Caco-2 (cell line): ENCODE measurements at regions not wholly inside any gene's neighbourhood (a gene's known extent, or its start where the extent isn't known, plus 50 kb on each side); places are given as distances from the start of the nearest gene placed in this dataset.

Experiments used
- BruUV-seq: library from RNA; stranded (reverse); fragments of 400-500 nt; replicated peaks from 2 replicates; lab custom pipeline; 2021; lab: Mats Ljungman, UMichigan
- CTCF ChIA-PET: fragments of 300-600 bp; sonication (Branson Sonifier 250); formaldehyde crosslinking; loops from one replicate; lab custom pipeline; 2022; ENCODE audit warnings: antibody characterized with exemption; lab: Charles Lee
- POLR2A ChIA-PET: fragments of 300-600 bp; sonication (Branson Sonifier 250); formaldehyde crosslinking; loops from one replicate; lab custom pipeline; 2022; ENCODE audit warnings: antibody characterized with exemption; lab: Charles Lee
- DNase-seq, 2 experiments: peaks; one replicate each; pipeline versions ENCODE4 v3.0.0 to v3.0.0-alpha.2; 2020 to 2022
- H3K27me3 ChIP-seq: replicated peaks from 2 replicates; pipeline ENCODE4 v1.6.0; 2011; ENCODE audit warnings: low read length; ENCODE audit not compliant: control insufficient read depth, insufficient read depth
- H3K36me3 ChIP-seq: 2 replicates; pipeline ENCODE4 v1.5.1; 2011; ENCODE audit warnings: low read length; ENCODE audit not compliant: control insufficient read depth, insufficient read depth
- H3K4me1 ChIP-seq: fragments of 250-450 bp; sonication (Bioruptor Pico); 2 replicates; pipeline ENCODE4 v1.5.1; 2020; ENCODE audit warnings: mild to moderate bottlenecking
- H3K4me3 ChIP-seq: 2 replicates; pipeline ENCODE4 v1.5.1; 2011; ENCODE audit warnings: low read depth, mild to moderate bottlenecking, control low read depth, low read length
- H3K9me3 ChIP-seq: fragments of 250-450 bp; sonication (Bioruptor Pico); 2 replicates; pipeline ENCODE4 v1.5.1; 2020; ENCODE audit warnings: mild to moderate bottlenecking, moderate library complexity
- H3K27ac Mint-ChIP-seq: one replicate; pipeline ENCODE4 v1.8.0; 2022; ENCODE audit warnings: mixed read lengths; ENCODE audit not compliant: unreplicated experiment
- H3K27me3 Mint-ChIP-seq: one replicate; pipeline ENCODE4 v1.8.0; 2022; ENCODE audit warnings: mixed read lengths; ENCODE audit not compliant: insufficient read depth, unreplicated experiment
- H3K36me3 Mint-ChIP-seq: one replicate; pipeline ENCODE4 v1.8.0; 2022; ENCODE audit warnings: mild to moderate bottlenecking, mixed read lengths; ENCODE audit not compliant: insufficient read depth, unreplicated experiment
- H3K4me1 Mint-ChIP-seq: one replicate; pipeline ENCODE4 v1.8.0; 2022; ENCODE audit warnings: low read depth, mixed read lengths; ENCODE audit not compliant: unreplicated experiment
- H3K4me3 Mint-ChIP-seq: one replicate; pipeline ENCODE4 v1.8.0; 2022; ENCODE audit warnings: mild to moderate bottlenecking, moderate library complexity, mixed read lengths; ENCODE audit not compliant: unreplicated experiment
- H3K9me3 Mint-ChIP-seq: one replicate; pipeline ENCODE4 v1.8.0; 2022; ENCODE audit warnings: mixed read lengths; ENCODE audit not compliant: unreplicated experiment
- intact Hi-C: fragments of 100-400 bp; cut with micrococcal nuclease; formaldehyde crosslinking; loops from one replicate; pipeline ENCODE4 v1.10.0; 2022; ENCODE audit not compliant: unreplicated experiment
- TF ChIP-seq, protein P1 (sequence below), 2 experiments: fragments of 200-600 bp in 1 of 2; IDR thresholded peaks; 1 replicate in 1 of 2; 2 replicates in 1 of 2; pipeline versions ENCODE4 v1.5.1 to v1.8.0; 2011 to 2022; ENCODE audit warnings: antibody characterized with exemption in 1 of 2, control low read depth in 1 of 2, inconsistent platforms in 1 of 2, low read depth in 1 of 2, low read length in 1 of 2, mild to moderate bottlenecking in 1 of 2, moderate library complexity in 1 of 2; ENCODE audit not compliant: insufficient read depth in 1 of 2, severe bottlenecking in 1 of 2, unreplicated experiment in 1 of 2

DNA sequence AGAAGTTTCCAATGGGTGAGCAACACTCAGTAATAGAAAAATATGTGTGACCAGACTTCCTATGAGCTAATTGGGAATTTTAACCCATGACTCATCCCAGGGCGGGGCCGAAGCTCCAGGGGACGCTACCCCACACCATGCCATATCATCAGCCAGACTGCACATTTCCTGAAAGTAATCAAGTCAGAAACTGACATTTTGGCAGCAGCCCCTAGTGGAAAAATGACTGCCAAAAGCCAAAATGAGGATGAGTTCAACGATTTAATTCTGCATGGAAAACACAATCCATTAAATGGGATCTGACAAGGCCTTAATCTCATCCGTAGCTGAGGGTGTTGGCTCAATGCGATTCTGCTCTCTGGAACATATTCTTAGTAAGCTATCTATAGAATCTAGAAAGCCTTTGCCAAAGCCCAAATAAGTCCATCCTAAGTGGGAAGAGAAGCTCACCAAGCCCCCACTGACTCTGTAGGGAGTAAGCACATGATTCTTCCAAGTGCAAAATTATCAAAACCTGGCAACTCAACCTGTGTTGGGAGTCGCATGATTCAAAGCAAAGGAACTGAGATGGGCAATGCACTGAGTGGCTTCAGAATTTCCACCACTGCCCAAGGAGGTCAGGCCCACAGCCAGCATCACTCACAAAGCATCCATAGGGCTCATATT, 93.1 kb upstream of the PDE1C start:
- no peaks in the 10 kb centered on the region for H3K9me3 Mint-ChIP-seq
- no peaks in the 10 kb centered on the region for H3K9me3 ChIP-seq
- H3K4me1 Mint-ChIP-seq = no peaks in the 10 kb centered on the region
- no peaks in the 10 kb centered on the region for H3K36me3 ChIP-seq
- no peak overlapping the region for H3K4me3 Mint-ChIP-seq
- ChIA-PET POLR2A (no interaction called here), CTCF (no interaction called here)
- no peak overlapping the region for H3K4me3 ChIP-seq
- H3K4me1 ChIP-seq = no peaks in the 10 kb centered on the region; the same call in 1 of the 2 replicates
- intact Hi-C loops = no loop called here
- no TSS peak for BruUV-seq
- no peaks in the 10 kb centered on the region for H3K27me3 Mint-ChIP-seq
- no peaks in the 10 kb centered on the region for H3K27me3 ChIP-seq
- DNase-seq = no peak
- no peaks in the 10 kb centered on the region for H3K36me3 Mint-ChIP-seq
- TF ChIP-seq, protein P1, sequence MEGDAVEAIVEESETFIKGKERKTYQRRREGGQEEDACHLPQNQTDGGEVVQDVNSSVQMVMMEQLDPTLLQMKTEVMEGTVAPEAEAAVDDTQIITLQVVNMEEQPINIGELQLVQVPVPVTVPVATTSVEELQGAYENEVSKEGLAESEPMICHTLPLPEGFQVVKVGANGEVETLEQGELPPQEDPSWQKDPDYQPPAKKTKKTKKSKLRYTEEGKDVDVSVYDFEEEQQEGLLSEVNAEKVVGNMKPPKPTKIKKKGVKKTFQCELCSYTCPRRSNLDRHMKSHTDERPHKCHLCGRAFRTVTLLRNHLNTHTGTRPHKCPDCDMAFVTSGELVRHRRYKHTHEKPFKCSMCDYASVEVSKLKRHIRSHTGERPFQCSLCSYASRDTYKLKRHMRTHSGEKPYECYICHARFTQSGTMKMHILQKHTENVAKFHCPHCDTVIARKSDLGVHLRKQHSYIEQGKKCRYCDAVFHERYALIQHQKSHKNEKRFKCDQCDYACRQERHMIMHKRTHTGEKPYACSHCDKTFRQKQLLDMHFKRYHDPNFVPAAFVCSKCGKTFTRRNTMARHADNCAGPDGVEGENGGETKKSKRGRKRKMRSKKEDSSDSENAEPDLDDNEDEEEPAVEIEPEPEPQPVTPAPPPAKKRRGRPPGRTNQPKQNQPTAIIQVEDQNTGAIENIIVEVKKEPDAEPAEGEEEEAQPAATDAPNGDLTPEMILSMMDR (IDR thresholded peaks at IDR 0.05; ENCODE audit: insufficient read depth in 1 of 2, low read depth in 1 of 2, low read length in 1 of 2, severe bottlenecking in 1 of 2, unreplicated experiment in 1 of 2) = no peak
- no peak overlapping the region for H3K27ac Mint-ChIP-seq

DNA sequence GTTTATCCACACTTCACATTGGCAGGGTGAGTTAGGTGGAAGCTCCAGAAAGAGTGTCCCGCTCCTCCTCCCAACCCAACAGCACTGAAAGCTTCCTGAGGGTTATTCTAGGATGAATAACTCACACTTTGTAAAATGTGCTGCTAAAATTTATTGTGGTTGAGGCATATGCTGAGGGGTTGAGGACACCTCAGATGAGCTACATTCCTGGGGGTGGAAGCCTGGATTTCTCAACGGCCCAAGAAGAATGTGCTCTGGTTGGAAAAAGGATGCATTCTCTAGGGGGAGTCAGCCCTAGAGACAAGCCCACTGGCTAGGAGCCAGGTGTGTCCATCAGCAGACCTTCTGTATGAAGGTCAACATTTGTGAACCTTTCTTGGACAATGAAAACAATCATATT, 91.5 kb upstream of the PDE1C start:
- Histone ChIP-seq H3K27me3 (no peaks in the 10 kb centered on the region), H3K36me3 (no peaks in the 10 kb centered on the region), H3K4me1 (no peaks in the 10 kb centered on the region; the same call in 1 of the 2 replicates), H3K4me3 (no peak overlapping the region), H3K9me3 (no peaks in the 10 kb centered on the region)
- TF ChIP-seq, protein P1 (IDR thresholded peaks at IDR 0.05; ENCODE audit: insufficient read depth in 1 of 2, low read depth in 1 of 2, low read length in 1 of 2, severe bottlenecking in 1 of 2, unreplicated experiment in 1 of 2) = no peak
- H3K4me1 Mint-ChIP-seq = no peaks in the 10 kb centered on the region
- no peaks in the 10 kb centered on the region for H3K36me3 Mint-ChIP-seq
- intact Hi-C loops = no loop called here
- no peaks in the 10 kb centered on the region for H3K9me3 Mint-ChIP-seq
- CTCF ChIA-PET = no interaction called here
- no peak overlapping the region for H3K4me3 Mint-ChIP-seq
- BruUV-seq = no TSS peak
- POLR2A ChIA-PET = no interaction called here
- H3K27ac Mint-ChIP-seq = no peak overlapping the region
- H3K27me3 Mint-ChIP-seq = no peaks in the 10 kb centered on the region
- DNase-seq = no peak

DNA sequence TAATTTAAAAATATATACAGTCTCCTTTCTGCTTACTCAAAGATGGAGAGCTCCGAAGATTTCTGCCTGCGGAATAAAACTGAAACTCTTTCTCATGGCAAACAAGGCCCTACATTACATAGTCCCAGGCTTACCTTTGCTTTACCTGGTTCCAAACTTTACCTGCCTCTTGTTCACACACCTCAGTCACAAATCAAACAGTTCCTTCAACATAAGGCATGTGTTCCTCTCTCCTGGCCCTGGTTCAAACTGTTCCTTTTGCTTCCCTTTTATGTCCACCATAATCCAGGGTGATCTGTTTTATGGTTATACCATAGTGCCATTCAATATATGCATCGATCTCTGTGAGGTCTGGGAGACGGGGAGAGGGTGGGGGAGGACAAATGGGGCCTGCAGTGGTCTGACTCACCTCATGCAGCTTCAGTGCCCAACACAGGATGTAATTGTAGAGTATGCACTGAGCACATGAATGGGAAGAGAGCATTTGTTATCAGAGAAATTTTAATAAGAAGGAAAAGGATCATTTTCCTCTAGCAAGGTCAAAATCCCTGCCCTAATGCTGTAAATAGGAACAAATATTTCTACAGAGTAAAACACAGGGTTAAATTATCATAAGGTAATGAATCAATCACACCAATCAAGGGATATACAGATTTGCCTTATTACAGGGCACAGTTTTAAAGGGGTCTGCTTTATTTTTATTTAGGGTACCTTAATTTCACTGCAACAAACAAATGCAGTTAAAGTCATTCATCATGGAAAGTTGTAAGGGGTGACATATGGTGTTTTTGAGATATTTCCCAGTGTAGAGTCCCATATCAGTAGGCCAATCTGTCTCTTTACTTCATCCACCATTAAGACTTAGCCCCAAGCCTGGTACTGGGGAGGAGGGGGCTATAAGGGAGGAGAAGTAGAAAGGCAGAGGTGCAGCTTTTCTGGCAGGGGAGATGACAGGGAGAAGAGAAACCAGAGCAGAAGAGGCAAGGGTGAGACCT, 88.8 kb upstream of the PDE1C start:
- no TSS peak for BruUV-seq
- ChIA-PET CTCF (no interaction called here), POLR2A (no interaction called here)
- Mint-ChIP-seq H3K27ac (no peak overlapping the region), H3K27me3 (no peaks in the 10 kb centered on the region), H3K9me3 (no peaks in the 10 kb centered on the region), H3K4me3 (no peak overlapping the region), H3K36me3 (no peaks in the 10 kb centered on the region), H3K4me1 (no peaks in the 10 kb centered on the region)
- DNase-seq = no peak
- intact Hi-C loops = no loop called here
- no peaks in the 10 kb centered on the region for H3K9me3 ChIP-seq
- H3K27me3 ChIP-seq = no peaks in the 10 kb centered on the region
- H3K36me3 ChIP-seq = no peaks in the 10 kb centered on the region
- TF ChIP-seq, protein P1 (IDR thresholded peaks at IDR 0.05; ENCODE audit: insufficient read depth in 1 of 2, low read depth in 1 of 2, low read length in 1 of 2, severe bottlenecking in 1 of 2, unreplicated experiment in 1 of 2) = no peak
- H3K4me3 ChIP-seq = no peak overlapping the region
- H3K4me1 ChIP-seq = no peaks in the 10 kb centered on the region; the same call in 1 of the 2 replicates
